MCF 10A (cell line): ENCODE measurements at regions not wholly inside any gene's neighbourhood (a gene's known extent, or its start where the extent isn't known, plus 50 kb on each side); places are given as distances from the start of the nearest gene placed in this dataset.

Source experiments
- BruUV-seq: library from RNA; stranded (reverse); fragments of 400-500 nt; replicated peaks from 2 replicates; lab custom pipeline; 2021; lab: Mats Ljungman, UMichigan
- CTCF ChIA-PET: fragments of 300-600 bp; sonication (Branson Sonifier 250); formaldehyde crosslinking; extraction: SDS; loops from one replicate; lab custom pipeline; 2021; ENCODE audit warnings: antibody characterized with exemption, inconsistent platforms; lab: Yijun Ruan, JAX
- POLR2A ChIA-PET: fragments of 300-600, 350-650 bp; sonication (Branson Sonifier 250); formaldehyde crosslinking; extraction: SDS; loops from one replicate; lab custom pipeline; 2020; ENCODE audit warnings: antibody characterized with exemption, inconsistent platforms; lab: Yijun Ruan, JAX
- DNase-seq: peaks from one replicate; pipeline ENCODE4 v3.0.0-alpha.2; 2018; ENCODE audit not compliant: unreplicated experiment
- H3K27ac Mint-ChIP-seq: one replicate; pipeline ENCODE4 v1.8.0; 2022; ENCODE audit warnings: mild to moderate bottlenecking, low read depth, mixed read lengths; ENCODE audit not compliant: unreplicated experiment
- H3K27me3 Mint-ChIP-seq: one replicate; pipeline ENCODE4 v1.8.0; 2022; ENCODE audit warnings: mixed read lengths; ENCODE audit not compliant: insufficient read depth, unreplicated experiment
- H3K36me3 Mint-ChIP-seq: one replicate; pipeline ENCODE4 v1.8.0; 2022; ENCODE audit warnings: mild to moderate bottlenecking, moderate library complexity, mixed read lengths; ENCODE audit not compliant: insufficient read depth, unreplicated experiment
- H3K4me1 Mint-ChIP-seq: one replicate; pipeline ENCODE4 v1.8.0; 2022; ENCODE audit warnings: mixed read lengths; ENCODE audit not compliant: insufficient read depth, unreplicated experiment
- H3K4me3 Mint-ChIP-seq: one replicate; pipeline ENCODE4 v1.8.0; 2022; ENCODE audit warnings: mild to moderate bottlenecking, moderate library complexity, mixed read lengths; ENCODE audit not compliant: unreplicated experiment
- H3K9me3 Mint-ChIP-seq: one replicate; pipeline ENCODE4 v1.8.0; 2022; ENCODE audit warnings: mixed read lengths; ENCODE audit not compliant: unreplicated experiment
- intact Hi-C: fragments of 100-400 bp; cut with micrococcal nuclease; formaldehyde crosslinking; loops from 2 replicates; pipeline ENCODE4 v1.14.1; 2022
- TF ChIP-seq, protein P1 (sequence below): fragments of 200-600 bp; IDR thresholded peaks from one replicate; pipeline ENCODE4 v1.8.0; 2022; ENCODE audit warnings: antibody characterized with exemption, mild to moderate bottlenecking; ENCODE audit not compliant: unreplicated experiment

DNA sequence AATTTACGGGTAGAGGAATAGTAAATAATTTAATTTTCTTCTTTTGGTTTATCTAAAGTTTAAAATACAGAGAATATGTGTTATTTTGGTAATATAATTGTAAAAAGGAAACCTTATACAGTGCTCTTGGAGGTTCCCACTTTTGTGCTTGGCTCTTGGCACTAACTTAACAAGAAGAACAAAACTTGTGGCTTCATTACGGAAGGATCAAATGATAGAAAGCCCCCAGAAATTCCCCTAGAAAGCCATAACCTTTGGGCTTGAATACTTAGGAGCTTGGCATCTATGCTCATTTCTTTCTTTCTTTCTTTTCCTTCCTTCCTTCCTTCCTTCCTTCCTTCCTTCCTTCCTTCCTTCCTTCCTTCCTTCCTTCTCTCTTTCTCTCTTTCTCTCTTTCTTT, 197.5 kb downstream of the SOX2 start:
- no peak for DNase-seq
- intact Hi-C loops = no loop called here
- ChIA-PET CTCF (no interaction called here), POLR2A (no interaction called here)
- TF ChIP-seq, protein P1, sequence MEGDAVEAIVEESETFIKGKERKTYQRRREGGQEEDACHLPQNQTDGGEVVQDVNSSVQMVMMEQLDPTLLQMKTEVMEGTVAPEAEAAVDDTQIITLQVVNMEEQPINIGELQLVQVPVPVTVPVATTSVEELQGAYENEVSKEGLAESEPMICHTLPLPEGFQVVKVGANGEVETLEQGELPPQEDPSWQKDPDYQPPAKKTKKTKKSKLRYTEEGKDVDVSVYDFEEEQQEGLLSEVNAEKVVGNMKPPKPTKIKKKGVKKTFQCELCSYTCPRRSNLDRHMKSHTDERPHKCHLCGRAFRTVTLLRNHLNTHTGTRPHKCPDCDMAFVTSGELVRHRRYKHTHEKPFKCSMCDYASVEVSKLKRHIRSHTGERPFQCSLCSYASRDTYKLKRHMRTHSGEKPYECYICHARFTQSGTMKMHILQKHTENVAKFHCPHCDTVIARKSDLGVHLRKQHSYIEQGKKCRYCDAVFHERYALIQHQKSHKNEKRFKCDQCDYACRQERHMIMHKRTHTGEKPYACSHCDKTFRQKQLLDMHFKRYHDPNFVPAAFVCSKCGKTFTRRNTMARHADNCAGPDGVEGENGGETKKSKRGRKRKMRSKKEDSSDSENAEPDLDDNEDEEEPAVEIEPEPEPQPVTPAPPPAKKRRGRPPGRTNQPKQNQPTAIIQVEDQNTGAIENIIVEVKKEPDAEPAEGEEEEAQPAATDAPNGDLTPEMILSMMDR = no peak
- no peak overlapping the region for H3K4me3 Mint-ChIP-seq
- H3K27ac Mint-ChIP-seq = no peak overlapping the region
- no peaks in the 10 kb centered on the region for H3K27me3 Mint-ChIP-seq
- BruUV-seq = no TSS peak
- no peaks in the 10 kb centered on the region for H3K9me3 Mint-ChIP-seq
- H3K36me3 Mint-ChIP-seq = no peaks in the 10 kb centered on the region
- no peaks in the 10 kb centered on the region for H3K4me1 Mint-ChIP-seq

DNA sequence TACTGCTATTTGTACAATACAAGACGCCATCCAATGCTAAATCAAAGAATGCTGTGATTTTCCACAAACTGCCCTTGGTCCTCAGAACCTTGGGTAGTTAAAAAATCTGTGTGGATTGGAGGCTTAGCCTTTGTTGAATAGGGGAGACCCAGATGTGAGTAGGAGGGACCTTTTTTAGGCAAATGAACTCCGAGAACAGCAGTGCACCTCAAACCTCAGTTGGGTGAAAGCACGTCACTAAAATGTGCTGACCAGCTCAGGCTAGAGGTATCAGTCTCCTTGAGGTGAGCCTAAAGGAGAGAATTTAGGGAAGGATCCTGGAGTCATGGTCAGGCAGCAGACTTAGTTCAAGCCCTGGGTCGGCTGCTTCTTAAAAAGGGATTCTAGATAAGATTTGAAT, 200.7 kb downstream of the SOX2 start:
- intact Hi-C loops = loop anchor here (10.0 kb wide), 1 partner anchor 262 kb away; no protein-coding TSS in a partner anchor
- BruUV-seq = no TSS peak

DNA sequence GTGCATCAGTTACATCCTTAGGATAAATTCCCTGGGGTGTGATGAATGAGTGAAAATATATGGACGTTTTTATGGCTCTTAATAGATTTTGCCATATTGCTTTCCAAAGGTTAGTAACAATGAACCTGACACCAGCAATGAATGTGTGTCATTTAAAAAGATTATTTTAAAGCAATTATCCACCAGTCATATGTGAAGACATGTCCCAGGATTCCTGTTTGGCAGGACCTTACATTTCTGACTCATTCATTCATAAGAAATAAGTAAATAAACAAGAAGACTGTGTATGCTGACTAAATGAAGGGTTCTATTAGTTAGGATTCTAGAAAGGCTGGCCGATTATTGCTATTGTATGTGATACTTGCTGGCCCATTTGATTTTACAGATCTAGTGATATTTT, 201.5 kb downstream of the SOX2 start:
- no peaks in the 10 kb centered on the region for H3K4me1 Mint-ChIP-seq
- H3K9me3 Mint-ChIP-seq = no peaks in the 10 kb centered on the region
- TF ChIP-seq, protein P1 = no peak
- CTCF ChIA-PET = no interaction called here
- intact Hi-C loops = loop anchor here (10.0 kb wide), 1 partner anchor 262 kb away; no protein-coding TSS in a partner anchor
- no peak overlapping the region for H3K27ac Mint-ChIP-seq
- H3K36me3 Mint-ChIP-seq = no peaks in the 10 kb centered on the region
- POLR2A ChIA-PET = interaction anchor here (0.7 kb wide), 1 partner anchor 23 kb away, joined by 3 read pairs; no protein-coding TSS in a partner anchor
- no peak overlapping the region for H3K4me3 Mint-ChIP-seq
- BruUV-seq = no TSS peak
- H3K27me3 Mint-ChIP-seq = no peaks in the 10 kb centered on the region
- peak; percentile 66 for DNase-seq

More for the DNA sequence above, 200.7 kb downstream of the SOX2 start:
- Mint-ChIP-seq H3K4me3 (no peak overlapping the region), H3K36me3 (no peaks in the 10 kb centered on the region), H3K27ac (no peak overlapping the region), H3K9me3 (no peaks in the 10 kb centered on the region), H3K27me3 (no peaks in the 10 kb centered on the region), H3K4me1 (no peaks in the 10 kb centered on the region)
- TF ChIP-seq, protein P1 = no peak
- POLR2A ChIA-PET = interaction anchor here (1.6 kb wide), 1 partner anchor 9 kb away, joined by 3 read pairs; no protein-coding TSS in a partner anchor
- DNase-seq = no peak
- CTCF ChIA-PET = interaction anchor here (1.3 kb wide), 1 partner anchor 35 kb away, joined by 6 read pairs; no protein-coding TSS in a partner anchor

DNA sequence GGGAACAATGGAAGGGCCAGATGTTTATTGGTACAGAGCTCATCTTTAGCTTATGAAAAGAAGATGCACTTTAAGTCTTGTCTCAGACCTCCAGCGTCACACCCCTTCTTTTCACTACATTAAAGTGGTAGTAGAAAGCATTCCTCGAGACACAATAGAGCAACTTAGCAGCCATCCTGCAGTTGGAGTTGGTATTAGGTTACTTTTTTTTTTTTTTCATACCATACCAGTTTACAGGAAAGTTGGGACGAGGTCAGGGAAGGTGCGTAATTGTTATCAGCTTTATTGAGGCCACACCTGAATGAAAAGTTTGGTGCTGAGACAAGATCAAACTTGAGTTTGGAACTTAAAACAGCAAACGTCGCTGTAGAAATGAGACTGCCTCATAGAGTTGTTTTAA, 203.8 kb downstream of the SOX2 start:
- no peak for DNase-seq
- CTCF ChIA-PET = interaction anchor here (0.6 to 1.2 kb wide), 2 partner anchors 39 to 206 kb away, joined by 4 read pairs; no protein-coding TSS in a partner anchor
- POLR2A ChIA-PET = interaction anchor here (0.6 kb wide), 1 partner anchor 27 kb away, joined by 3 read pairs; no protein-coding TSS in a partner anchor
- Mint-ChIP-seq H3K36me3 (no peaks in the 10 kb centered on the region), H3K27ac (no peak overlapping the region), H3K4me1 (no peaks in the 10 kb centered on the region), H3K9me3 (no peaks in the 10 kb centered on the region), H3K4me3 (no peak overlapping the region), H3K27me3 (no peaks in the 10 kb centered on the region)
- intact Hi-C loops = loop anchor here (1.0 to 10.0 kb wide), 2 partner anchors 11 to 259 kb away; no protein-coding TSS in a partner anchor
- TF ChIP-seq, protein P1 = no peak
- no TSS peak for BruUV-seq
